ENCODE measurements at regions not wholly inside any gene's neighbourhood (a gene's known extent, or its start where the extent isn't known, plus 50 kb on each side); places are given as distances from the start of the nearest gene placed in this dataset.

DNA sequence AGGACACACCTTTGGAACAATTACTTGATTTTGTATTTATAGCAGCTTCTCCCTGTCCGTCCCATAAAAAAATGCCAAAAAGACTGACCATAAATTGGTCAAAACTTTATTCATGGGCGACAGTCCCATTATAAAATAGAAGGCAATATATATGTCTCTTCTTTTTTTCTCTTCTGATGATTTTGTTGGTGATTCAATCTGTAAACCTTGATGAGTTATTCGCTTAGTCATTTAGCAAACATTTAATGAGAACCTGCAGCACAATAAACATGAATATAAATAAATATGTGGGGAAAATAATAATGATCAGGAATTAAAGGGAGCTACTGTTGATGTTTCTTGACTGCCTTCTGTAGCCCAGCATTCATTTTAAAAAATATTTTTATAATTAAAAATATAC, 356.4 kb upstream of the ACTBL2 start:
- DNase-seq (ENCODE audit: low spot score): no peak

DNA sequence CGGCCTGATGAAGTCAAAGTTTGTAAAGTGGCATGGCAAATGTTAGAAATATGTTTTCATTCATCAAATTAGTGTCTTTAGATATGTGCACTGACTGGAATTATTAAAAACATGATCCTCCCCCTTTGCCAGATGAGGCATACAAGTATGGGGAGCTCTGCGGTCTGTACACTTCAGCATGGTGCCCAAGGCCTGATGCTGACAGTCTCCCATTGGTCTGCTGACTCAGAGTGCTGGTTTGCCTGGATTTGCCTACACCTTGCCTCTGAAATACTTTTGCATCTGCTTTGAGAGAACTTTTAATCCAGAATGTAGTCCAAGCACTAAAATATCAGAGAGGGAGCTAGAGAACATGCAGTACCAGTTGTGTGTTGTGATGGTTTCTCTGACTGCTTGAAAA, 354.3 kb upstream of the ACTBL2 start:
- no peak for DNase-seq (ENCODE audit: low spot score)

DNA sequence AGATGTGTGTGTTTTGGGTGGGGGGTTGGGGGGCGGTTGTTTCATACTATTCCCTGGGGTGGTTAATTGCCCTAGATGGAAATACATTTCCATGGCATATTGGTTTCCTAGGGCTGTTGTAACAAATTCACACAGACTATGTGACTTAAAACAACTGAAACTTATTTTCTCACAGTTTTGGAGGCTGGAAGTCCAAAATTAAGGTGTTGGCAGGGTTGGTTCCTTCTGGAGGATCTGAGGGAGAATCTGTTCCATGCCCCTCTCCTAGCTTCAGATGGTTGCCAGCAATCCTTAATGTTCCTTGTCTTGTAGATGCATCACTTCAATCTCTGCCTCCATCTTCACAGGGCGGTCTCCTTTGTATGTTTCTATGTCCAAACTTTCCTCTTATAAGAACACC, 353.7 kb upstream of the ACTBL2 start:
- no peak for DNase-seq (ENCODE audit: low spot score)

DNA sequence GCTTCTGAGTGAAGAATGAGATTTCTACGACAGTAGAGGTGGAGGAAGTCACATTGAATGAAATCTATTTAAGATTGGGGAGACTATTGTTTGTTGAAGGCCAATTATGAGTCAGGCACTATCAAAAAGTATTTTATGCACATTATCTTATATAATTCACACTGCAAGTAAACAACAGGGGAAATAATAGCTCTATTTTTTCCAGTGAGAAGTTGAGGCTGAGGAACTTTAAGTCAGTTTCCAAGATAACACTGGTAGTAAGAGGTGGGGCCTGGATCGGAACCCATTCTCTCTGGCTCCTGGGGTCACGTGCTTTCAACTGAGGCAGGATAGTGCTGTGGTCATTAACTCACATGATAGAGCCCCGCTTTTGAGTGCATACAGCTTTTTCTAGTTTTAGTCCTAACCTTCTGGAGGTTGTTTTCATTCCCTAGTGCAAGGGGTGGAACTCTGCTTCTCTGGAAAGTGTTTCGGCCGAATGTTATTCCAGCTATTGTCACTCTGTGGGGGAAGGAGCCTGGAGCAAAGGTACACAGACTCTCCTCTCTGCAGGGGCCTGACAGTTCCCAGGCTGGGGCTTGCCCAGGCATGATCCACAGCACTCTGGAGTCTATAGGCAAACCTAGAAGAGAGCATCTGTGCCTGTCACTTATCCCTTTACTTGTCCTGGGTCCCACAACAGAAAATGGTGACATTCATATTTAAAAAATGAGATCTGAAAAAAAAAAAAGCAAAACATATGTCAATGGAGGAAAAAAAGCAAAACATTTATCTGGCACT, 352.4 kb upstream of the ACTBL2 start:
- peak; percentile 9 for DNase-seq (ENCODE audit: low spot score)

DNA sequence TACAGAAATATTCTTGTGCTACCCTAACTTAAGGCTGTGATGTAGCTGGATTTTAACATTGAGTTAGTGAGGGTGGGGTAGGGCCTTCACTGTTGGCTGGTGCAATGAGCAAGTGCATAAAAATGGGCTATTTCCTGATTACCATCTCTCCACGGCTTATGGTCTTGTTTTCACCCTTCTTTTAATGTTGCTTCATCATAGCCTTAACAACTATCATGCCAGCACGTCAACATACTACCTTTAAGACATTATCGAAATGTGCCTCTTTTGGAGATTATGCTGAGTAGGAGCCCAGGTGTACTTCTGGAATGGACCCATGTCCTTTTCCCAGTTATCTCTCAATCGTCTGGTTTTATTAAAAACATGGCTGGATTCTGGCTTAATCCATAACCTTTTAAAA, 350.9 kb upstream of the ACTBL2 start:
- DNase-seq (ENCODE audit: low spot score): no peak

DNA sequence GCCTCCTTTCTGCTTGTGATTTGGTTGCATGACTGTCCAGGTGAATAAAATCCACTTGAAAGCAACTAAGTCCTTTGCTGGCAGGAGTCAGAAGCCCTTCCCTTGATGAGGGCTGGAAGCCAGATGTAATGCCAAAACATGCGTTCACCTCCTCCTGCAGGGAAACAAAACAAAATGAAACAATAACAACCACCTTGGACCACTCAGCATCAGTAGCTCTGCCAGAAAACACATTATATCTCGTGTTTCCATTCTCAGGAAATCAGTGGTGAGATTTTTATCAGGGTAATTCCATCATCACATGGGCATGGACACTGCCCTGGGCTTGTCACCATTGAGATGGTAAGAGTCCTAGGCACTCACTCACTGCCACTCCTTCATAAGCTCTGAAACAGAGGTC, 350.3 kb upstream of the ACTBL2 start:
- DNase-seq (ENCODE audit: low spot score): no peak

DNA sequence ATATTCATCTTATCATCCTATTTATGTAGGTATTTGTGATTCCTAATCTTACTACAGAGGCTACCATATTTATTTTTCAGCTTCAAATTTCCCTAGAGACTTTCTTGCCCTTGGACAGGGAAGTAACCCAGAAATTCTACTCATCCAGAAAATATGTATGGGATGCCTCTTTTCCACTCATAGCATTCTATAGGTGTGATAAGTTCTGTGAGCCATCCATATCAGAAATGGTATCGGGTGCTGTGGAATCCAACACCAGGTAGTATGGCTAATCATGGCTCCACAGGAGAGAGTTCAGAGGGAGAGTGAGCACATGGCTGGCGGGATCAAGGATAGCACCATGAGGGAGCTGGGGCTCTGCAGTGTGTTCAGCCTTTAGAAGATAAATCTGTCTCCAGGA, 349.3 kb upstream of the ACTBL2 start:
- DNase-seq (ENCODE audit: low spot score): no peak

DNA sequence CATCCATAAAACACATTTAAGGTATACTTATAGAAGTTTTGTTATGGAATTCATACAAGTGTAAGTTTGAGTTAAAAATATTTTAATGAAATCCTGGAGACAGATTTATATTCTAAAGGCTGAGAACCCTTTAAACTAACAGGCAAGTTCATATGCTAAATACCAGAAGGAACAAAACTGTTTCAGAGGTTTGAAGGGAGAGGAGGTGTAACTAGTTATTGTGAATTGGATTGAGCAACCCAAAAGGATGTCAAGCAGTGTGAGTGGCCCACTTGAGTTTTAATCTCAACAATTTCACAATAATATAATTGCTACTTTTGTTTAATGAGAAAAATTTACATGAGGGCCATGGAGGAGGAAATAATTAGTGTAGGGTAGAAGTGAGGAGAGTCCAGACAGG, 348.5 kb upstream of the ACTBL2 start:
- DNase-seq (ENCODE audit: low spot score): no peak

DNA sequence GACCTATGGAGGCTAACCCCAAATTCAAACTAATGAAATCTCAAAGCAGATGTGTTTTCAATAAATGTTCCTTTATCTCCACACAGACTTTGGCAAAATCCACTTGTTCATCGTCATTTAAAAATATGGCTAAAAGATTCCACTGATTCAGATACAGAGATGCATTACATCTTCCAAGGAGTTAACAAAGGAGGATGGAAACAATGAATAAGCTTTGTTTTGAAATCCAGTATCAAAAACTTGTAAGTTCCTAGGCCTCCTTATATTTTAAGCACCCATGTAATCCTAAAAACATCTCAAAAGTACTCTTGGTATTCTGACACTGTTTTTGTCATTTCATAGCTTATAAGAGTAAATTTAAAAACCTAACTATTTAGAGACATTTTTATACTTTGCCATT, 345.6 kb upstream of the ACTBL2 start:
- DNase-seq (ENCODE audit: low spot score): peak; percentile 17

DNA sequence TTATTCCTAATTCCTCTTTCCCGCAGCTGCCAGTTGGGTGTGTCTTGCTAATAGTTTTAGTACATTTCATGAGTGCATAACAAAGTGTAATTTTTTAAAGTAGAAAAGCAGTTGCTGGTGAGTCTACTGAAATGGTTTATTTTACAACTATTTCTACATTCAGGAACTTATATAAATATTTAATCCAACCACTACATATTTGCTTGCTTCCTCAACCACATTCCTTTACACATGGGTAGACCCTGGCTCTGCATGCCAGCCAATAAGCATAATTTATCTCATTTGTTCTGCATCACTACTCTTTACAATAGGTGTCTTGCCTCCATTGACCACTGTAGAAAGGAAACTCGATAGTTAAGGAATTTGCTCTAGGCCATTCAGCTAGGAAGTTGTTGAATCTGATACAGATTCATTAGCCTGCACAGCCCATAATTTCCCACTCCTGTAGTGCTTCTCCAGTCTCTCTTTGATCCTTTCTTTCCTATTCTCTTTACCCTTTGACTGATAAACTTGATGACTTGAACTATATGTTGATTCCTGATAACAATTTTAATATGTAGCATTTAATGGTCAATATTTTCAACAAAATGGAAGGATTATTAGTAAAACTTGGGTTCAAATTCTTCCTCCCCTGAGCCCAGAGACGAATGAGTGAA, 342.5 kb upstream of the ACTBL2 start:
- DNase-seq (ENCODE audit: low spot score): peak; percentile 65

DNA sequence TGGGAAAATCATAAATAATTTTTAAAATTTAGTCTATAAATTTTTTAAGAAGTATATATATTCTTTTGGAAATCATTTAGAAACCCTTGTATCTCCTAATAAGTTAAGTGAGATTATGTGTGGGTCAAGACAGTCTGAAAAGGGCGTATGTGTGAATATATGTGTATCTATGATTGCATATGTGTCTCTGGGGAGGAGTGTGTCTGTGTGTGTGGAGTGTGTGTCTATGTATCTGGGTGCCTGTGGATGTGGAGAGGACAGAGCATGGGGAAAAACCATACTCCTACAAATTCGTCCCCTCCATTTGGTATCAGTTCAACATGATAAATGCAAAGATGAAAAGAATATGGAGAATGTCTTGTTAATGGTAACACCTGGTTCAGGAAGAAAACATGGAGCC, 342.0 kb upstream of the ACTBL2 start:
- DNase-seq (ENCODE audit: low spot score): no peak

DNA sequence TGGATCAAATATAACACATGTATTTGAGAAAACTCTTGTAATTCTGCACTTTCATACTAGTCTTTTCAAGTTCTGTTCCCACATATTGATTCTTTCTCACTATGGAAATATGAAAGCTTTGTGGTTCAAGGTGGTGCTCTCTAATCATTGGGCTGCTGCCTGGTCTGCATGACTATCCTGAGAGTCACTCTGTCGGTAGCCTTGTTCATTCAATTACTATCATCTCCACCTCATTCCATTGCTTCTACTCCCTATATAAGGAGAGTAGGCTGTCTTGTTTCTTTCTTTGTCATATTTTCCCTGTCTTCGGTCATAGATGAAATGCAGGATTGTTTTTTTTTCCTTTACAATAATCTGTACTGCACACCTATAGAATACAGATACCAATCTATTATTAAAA, 341.4 kb upstream of the ACTBL2 start:
- peak; percentile 63 for DNase-seq (ENCODE audit: low spot score)

DNA sequence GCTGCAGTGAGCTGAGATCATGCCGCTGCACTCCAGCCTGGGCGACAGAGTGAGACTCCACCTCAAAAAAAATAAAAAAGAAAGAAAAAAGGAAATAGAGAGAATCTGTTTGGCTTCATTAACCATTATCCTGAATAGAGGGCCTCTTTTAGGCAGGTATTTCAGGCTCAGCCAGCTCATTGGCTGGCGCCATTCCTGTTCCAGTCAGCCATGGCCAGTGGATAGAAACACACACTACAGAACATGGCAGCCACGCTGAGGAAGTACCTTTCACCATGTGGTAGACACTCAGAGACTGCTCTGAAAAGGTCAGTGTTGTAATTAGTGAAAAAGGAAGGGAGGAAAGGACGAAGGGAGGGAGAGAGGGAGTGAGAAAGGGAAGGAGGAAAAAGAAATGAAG, 340.0 kb upstream of the ACTBL2 start:
- DNase-seq (ENCODE audit: low spot score): no peak

DNA sequence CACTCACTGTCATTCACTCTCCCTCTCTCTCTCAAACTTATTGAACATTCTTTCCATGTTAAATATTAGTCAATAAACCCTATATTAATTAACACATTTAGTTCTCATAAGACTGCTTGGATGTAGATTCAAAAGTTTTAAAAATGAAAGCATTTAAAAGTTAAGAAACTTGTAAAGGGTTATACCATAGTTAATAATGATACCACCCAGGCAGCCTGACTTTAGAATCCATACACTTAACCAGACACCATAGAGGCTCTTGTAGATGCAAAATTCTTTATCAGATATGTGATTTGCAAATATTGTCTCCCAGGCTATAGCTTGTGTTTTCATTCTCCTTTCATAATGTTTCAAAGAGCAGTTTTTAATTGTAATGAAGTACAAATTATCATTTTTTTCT, 335.8 kb upstream of the ACTBL2 start:
- no peak for DNase-seq (ENCODE audit: low spot score)

DNA sequence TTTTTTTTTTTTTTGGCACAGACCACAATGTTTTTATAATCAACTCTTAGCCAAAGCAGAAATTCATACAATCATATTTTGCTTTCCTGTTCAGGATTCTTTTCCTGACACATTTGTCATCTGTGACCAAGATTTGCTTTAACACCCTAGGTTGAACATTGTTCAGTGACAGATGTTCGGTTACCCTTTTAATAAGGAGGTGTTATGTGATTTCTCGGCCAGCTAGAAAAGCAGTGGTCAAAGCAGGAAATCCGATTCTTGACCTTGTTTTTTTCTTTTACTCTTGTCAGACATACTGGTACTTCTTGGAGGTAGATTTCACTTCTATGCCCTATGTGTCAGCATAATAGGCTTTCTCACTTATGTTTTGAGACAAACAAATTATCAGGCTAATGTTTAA, 335.3 kb upstream of the ACTBL2 start:
- no peak for DNase-seq (ENCODE audit: low spot score)

DNA sequence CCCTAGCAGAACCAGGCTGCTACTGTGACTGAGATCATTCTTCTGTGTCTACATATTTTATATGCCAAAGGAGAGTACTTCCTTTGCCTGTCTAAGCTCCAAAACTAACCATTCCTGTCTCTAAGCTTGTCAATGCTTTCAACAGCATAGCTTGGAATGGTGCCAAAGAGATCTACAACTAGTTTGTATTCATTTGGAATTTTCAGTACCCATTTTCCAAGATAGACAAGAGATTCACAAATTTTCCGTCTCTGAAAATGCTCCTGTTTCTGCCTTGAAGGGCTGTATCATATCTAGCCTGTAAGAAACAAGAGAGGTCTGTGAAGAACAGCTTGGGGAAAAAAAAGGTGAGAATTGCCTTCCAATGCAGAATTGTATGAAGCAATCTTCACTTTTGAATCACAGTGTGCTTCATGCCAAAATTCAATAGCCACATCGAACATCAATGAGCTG, 334.4 kb upstream of the ACTBL2 start:
- no peak for DNase-seq (ENCODE audit: low spot score)

DNA sequence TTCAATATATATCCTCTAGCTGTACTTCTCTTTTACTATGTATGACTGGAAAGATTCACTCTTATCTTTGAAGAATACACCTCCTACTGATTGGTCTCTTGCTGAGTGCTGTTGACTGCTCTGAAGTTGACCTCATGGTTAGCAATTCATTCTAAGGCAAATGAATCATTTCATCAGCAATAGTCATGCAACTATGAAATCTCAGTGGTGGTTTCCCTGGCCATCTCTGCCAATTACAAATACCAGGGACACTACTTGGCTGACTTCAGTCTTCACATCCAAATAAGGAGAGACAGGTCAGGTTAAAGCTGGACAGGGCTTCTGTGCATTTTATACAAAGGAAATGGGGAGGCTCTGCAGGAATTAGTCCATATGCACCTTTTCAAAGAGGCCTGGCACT, 333.5 kb upstream of the ACTBL2 start:
- peak; percentile 84 for DNase-seq (ENCODE audit: low spot score)

DNA sequence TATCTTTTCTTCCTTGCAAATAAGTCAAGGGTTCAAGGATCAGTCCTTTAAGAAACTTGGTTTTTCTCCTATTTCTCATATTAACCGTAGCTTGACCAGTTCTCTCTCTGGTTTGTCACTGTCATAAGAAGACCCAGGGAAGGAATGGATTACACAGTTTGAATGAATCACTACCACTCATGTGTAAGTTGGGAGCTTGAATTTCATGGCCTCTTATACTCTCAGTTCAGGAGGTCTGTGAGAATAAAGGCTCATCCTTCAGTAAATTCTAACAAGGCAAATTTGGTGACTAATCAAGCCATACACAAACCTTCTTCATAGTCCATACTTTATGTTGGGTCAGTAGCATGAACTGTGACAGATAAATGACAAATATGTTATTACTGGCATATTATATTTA, 323.1 kb upstream of the ACTBL2 start:
- no peak for DNase-seq (ENCODE audit: low spot score)

DNA sequence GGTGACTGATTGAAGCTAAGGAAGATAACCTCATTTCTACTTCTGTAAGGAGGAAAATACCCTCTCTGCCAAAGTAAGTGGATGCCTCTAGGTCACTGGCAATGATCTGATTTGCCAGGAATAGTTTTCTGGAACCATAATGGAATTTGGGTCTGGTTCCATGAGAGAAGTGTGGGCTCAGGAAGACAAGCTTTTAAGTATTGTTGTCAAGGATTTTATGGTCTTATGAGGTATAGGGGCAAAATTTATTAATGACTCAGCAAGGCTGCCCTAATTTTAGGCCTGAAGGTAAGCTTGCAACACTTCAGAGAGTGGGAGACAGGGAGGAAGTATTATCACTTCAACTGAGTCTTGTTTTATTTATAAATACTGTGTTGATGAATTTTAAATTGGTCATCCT, 322.6 kb upstream of the ACTBL2 start:
- DNase-seq (ENCODE audit: low spot score): no peak

DNA sequence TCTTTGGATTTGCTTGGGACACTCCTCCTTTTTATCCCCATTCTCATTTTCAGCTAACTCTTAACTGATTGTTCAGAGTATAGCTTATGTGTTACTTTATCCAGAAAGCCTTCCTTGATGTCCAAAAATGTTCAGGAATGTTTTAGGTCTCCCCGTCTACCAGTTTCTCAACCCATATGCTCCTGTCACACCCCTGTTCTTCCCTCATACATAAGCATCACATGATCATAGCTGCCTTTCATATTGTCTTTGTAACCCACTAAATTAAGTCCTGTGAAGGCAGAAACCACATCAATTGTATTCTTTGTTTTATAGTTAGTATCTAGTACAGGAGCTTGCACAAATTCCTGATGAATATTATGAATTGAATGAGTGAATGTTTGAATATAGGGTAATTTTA, 321.9 kb upstream of the ACTBL2 start:
- no peak for DNase-seq (ENCODE audit: low spot score)

DNA sequence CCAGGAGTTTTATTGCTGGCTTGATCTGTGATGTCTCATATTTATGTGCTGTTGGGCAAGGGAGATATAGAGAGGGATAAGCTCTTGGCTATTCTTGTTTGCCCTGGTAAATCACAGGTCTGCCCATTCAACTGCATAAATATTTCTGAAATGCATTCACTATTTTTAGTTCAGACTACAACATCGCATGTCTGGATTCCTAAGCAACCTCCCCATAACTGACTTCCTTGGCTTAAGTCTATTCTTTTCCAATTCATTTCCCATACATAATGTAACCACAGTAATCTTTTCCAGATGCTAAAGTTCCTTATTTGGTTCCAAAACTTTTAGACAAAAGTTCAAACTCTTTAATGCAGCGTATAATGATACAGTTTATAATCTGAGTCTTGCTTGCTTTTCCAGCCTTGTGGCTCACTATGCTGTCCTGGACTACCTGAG, 321.4 kb upstream of the ACTBL2 start:
- DNase-seq (ENCODE audit: low spot score): peak; percentile 71

DNA sequence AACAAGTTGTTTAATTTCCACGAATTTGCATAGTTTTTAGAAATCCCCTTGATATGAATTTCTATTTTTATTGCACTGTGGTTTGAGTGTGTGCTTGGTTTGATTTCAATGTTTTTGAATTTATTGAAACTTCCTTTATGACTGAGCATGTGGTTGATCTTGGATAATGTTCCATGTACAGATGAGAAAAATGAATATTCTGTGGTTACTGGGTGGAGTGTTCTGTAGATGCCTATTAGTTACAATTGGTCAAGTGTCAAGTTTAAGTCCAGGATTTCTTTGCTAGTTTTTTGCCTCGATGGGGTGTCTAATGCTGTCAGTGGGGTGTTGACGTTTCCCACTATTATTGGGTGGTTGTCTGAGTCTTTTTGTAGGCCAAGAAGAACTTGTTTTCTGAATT, 319.5 kb upstream of the ACTBL2 start:
- no peak for DNase-seq (ENCODE audit: low spot score)

DNA sequence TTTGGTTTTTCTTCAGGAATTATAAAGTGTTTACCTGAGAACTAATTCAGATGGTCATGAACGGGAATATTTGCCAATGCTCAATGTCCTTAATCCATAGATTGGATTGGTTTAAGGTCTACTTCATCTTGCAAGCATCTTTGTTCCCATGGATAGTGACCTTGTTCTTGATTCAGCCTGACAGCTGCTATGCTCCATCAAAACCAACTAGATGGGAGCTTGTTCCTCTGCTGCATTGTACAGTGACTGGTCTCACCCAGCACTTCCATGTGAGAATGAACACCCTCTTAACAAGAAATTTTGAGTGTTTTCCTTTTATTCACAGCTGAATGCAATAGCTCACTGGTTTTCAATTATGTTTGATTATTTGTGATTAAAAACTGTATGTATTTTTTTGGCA, 312.6 kb upstream of the ACTBL2 start:
- no peak for DNase-seq (ENCODE audit: low spot score)

DNA sequence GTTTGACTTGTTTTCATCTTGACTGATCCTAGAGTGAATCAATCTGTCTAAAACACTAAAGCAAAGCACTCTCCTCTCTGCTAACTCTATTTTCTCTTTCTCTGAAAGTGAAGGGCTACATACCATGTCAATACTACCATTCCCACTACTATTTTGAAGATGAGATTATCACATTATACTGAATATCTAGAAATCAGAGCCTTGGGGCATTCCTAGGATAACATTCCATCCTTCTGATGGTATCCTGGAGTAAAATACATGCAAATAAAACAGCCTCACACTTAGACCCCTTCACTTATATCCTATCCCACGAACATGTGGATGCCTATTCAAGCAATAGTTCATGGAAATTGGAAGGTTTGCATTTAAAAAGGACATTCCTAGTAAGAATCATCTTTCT, 309.3 kb upstream of the ACTBL2 start:
- no peak for DNase-seq (ENCODE audit: low spot score)

All from GM03348 (cell line).